Liver (tissue), 8 donors: ENCODE measurements at regions not wholly inside any gene's neighbourhood (a gene's known extent, or its start where the extent isn't known, plus 50 kb on each side); places are given as distances from the start of the nearest gene placed in this dataset.

ENCODE experiments used
- DNase-seq: peaks from one replicate; pipeline ENCODE4 v3.0.0-alpha.2; 2017; ENCODE audit warnings: low spot score
- H3K27ac ChIP-seq, 2 donors: one replicate each; pipeline ENCODE4 v1.7.0; 2013; ENCODE audit warnings: inconsistent platforms in 2 of 2, low read length in 2 of 2, control low read depth in 1 of 2, low read depth in 1 of 2, mild to moderate bottlenecking in 1 of 2
- H3K27me3 ChIP-seq, 4 donors: one replicate each; pipeline versions ENCODE4 v1.6.1 to v1.7.0; 2013; ENCODE audit warnings: low read length in 3 of 4, inconsistent platforms in 1 of 4, mild to moderate bottlenecking in 1 of 4, moderate library complexity in 1 of 4; ENCODE audit not compliant: control insufficient read depth in 4 of 4, insufficient read depth in 4 of 4
- H3K36me3 ChIP-seq, 4 donors: one replicate each; pipeline versions ENCODE4 v1.6.1 to v1.7.0; 2013; ENCODE audit warnings: low read length in 3 of 4, mild to moderate bottlenecking in 3 of 4, low read depth in 1 of 4, moderate library complexity in 1 of 4; ENCODE audit not compliant: control insufficient read depth in 4 of 4, insufficient read depth in 3 of 4
- H3K4me1 ChIP-seq, 4 donors: one replicate each; pipeline versions ENCODE4 v1.6.1 to v1.7.0; 2013; ENCODE audit warnings: low read length in 3 of 4, mild to moderate bottlenecking in 3 of 4, moderate library complexity in 1 of 4; ENCODE audit not compliant: control insufficient read depth in 4 of 4, insufficient read depth in 4 of 4
- H3K4me3 ChIP-seq, 3 donors: one replicate each; pipeline versions ENCODE4 v1.6.1 to v1.7.0; 2013; ENCODE audit warnings: low read length in 3 of 3, control low read depth in 1 of 3, low read depth in 1 of 3, mild to moderate bottlenecking in 1 of 3
- H3K9ac ChIP-seq, 2 donors: one replicate each; pipeline ENCODE4 v1.7.0; 2013; ENCODE audit warnings: low read length in 2 of 2, mild to moderate bottlenecking in 2 of 2, moderate library complexity in 2 of 2, control low read depth in 1 of 2, low read depth in 1 of 2
- H3K9me3 ChIP-seq, 4 donors: one replicate each; pipeline versions ENCODE4 v1.6.1 to v1.7.0; 2013; ENCODE audit warnings: low read length in 3 of 4; ENCODE audit not compliant: control insufficient read depth in 4 of 4
- EGR1 ChIP-seq, 2 donors: IDR thresholded peaks; 2 replicates each; pipeline ENCODE4 v1.6.1; 2016 to 2018; ENCODE audit warnings: antibody characterized with exemption in 2 of 2, low read depth in 2 of 2
- FOXA1 ChIP-seq: IDR thresholded peaks from 2 replicates; pipeline ENCODE4 v1.6.1; 2016; ENCODE audit warnings: antibody characterized with exemption
- FOXA2 ChIP-seq: IDR thresholded peaks from 2 replicates; pipeline ENCODE4 v1.6.1; 2016; ENCODE audit warnings: antibody characterized with exemption
- GABPA ChIP-seq, 2 donors: IDR thresholded peaks in 1 of 2; conservative IDR thresholded peaks in 1 of 2; 2 replicates each; pipeline ENCODE4 v1.6.1; 2016; ENCODE audit warnings: antibody characterized with exemption in 2 of 2, mild to moderate bottlenecking in 1 of 2, moderate library complexity in 1 of 2
- HNF4A ChIP-seq, 2 donors: conservative IDR thresholded peaks; 2 replicates each; pipeline ENCODE4 v1.6.1; 2016; ENCODE audit warnings: antibody characterized with exemption in 2 of 2, mild to moderate bottlenecking in 2 of 2
- HNF4G ChIP-seq: IDR thresholded peaks from 2 replicates; pipeline ENCODE4 v1.6.1; 2016; ENCODE audit warnings: antibody characterized with exemption
- JUND ChIP-seq, 2 donors: IDR thresholded peaks; 2 replicates each; pipeline ENCODE4 v1.6.1; 2016; ENCODE audit warnings: antibody characterized with exemption in 2 of 2
- NR2F2 ChIP-seq: IDR thresholded peaks from 2 replicates; pipeline ENCODE4 v1.6.1; 2016; ENCODE audit warnings: antibody characterized with exemption
- RAD21 ChIP-seq, 2 donors: IDR thresholded peaks; 2 replicates each; pipeline ENCODE4 v1.6.1; 2016; ENCODE audit warnings: antibody characterized with exemption in 2 of 2, mild to moderate bottlenecking in 2 of 2
- RXRA ChIP-seq, 2 donors: IDR thresholded peaks; 2 replicates each; pipeline ENCODE4 v1.6.1; 2017 to 2018; ENCODE audit warnings: antibody characterized with exemption in 2 of 2, mild to moderate bottlenecking in 1 of 2
- SP1 ChIP-seq: IDR thresholded peaks from 2 replicates; pipeline ENCODE4 v1.6.1; 2018; ENCODE audit warnings: antibody characterized with exemption, mild to moderate bottlenecking
- TAF1 ChIP-seq: conservative IDR thresholded peaks from 2 replicates; pipeline ENCODE4 v1.6.1; 2016; ENCODE audit warnings: antibody characterized with exemption, mild to moderate bottlenecking
- YY1 ChIP-seq: IDR thresholded peaks from 2 replicates; pipeline ENCODE4 v1.6.1; 2016; ENCODE audit warnings: antibody characterized with exemption, mild to moderate bottlenecking
- WGBS: extraction: QIAGEN DNeasy Blood & Tissue Kit; methylation state at CpG from one replicate; pipeline ENCODE4 v1.1.7; 2013; 5-methylcytosine and 5-hydroxymethylcytosine counted together
- TF ChIP-seq, protein P1 (sequence below): fragments of 150-350 bp; IDR thresholded peaks from 2 replicates; pipeline ENCODE4 v1.5.1; 2017; ENCODE audit warnings: improper control_type of control experiment, low read depth, low read length; ENCODE audit not compliant: missing input control
- TF ChIP-seq, protein P2 (sequence below): IDR thresholded peaks from 2 replicates; pipeline ENCODE4 v1.6.1; 2016; ENCODE audit warnings: antibody characterized with exemption
- TF ChIP-seq, protein P3 (sequence below): IDR thresholded peaks from 2 replicates; pipeline ENCODE4 v1.6.1; 2016; ENCODE audit warnings: antibody characterized with exemption
- TF ChIP-seq, protein P4 (sequence below): IDR thresholded peaks from 2 replicates; pipeline ENCODE4 v1.6.1; 2016; ENCODE audit warnings: antibody characterized with exemption, mild to moderate bottlenecking
- TF ChIP-seq, protein P5 (sequence below): IDR thresholded peaks from 2 replicates; pipeline ENCODE4 v1.6.1; 2016; ENCODE audit warnings: antibody characterized with exemption
- donor health status: healthy.
- donor health status: healthy.
- donor health status: healthy.
- donor health status: healthy.
- donor health status: healthy.

DNA sequence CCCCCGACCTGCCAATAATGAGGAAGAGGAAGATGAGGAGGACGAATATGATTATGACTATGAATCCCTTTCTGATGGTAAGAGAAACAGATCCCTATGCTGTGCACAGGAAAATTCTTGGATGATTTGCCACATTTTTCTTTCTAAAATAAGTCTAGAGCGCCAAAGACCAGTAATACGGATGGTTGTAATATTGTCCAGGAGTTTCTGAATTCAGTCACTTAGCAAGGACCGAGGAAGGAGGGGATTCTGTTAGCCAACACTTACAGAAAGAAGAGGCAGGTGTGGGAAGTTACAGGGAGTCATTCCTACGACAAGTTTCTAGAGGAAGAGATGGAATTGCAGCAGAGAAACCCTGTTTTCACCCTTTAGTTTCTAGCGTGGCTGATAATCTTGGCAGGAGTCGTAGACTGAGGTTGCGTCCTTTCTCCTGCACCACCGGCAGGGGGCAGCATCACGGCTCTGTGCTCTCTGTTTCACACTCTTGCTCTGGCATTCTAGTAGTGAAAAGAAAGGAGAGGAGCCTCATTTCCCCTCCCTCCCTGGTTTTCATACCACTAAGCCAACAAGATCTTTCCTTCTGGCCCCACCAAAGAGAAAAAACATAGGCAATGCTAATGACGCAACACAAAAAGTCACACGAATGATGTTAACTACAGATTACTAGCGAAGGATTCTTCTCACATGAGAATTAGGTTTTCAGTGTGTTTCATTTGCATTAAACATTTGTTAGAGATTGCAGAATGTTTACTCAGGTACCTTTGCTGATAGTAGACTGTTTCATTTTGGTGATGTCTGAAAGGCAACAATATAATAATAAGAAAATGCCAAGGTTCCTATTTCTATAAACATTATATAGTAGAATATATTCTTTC lies 82.7 kb downstream of the NOC3L start:
- no peak overlapping the region for H3K9ac ChIP-seq
- peak; percentile 74 for DNase-seq
- H3K36me3 ChIP-seq: no peaks in the 10 kb centered on the region
- H3K9me3 ChIP-seq: no peaks in the 10 kb centered on the region
- H3K27ac ChIP-seq: no peak overlapping the region
- H3K27me3 ChIP-seq: no peaks in the 10 kb centered on the region
- WGBS: 41% methylated on average over 14 of the region's 14 CpGs
- peaks cover 0 to 8% (median 7%) of the 10 kb centered on the region in 4 donors for H3K4me1 ChIP-seq
- TF ChIP-seq GABPA (IDR thresholded peaks at IDR 0.05 in 1 of 2, conservative IDR thresholded peaks at IDR 0.05 in 1 of 2) (no peak), HNF4A (conservative IDR thresholded peaks at IDR 0.05) (peak in 1 of 2 donors; percentile 10), EGR1 (IDR thresholded peaks at IDR 0.05; ENCODE audit: low read depth in 2 of 2) (no peak), NR2F2 (no peak), RAD21 (IDR thresholded peaks at IDR 0.05) (peak; percentile 85 to 90)
- TF ChIP-seq, protein P1, sequence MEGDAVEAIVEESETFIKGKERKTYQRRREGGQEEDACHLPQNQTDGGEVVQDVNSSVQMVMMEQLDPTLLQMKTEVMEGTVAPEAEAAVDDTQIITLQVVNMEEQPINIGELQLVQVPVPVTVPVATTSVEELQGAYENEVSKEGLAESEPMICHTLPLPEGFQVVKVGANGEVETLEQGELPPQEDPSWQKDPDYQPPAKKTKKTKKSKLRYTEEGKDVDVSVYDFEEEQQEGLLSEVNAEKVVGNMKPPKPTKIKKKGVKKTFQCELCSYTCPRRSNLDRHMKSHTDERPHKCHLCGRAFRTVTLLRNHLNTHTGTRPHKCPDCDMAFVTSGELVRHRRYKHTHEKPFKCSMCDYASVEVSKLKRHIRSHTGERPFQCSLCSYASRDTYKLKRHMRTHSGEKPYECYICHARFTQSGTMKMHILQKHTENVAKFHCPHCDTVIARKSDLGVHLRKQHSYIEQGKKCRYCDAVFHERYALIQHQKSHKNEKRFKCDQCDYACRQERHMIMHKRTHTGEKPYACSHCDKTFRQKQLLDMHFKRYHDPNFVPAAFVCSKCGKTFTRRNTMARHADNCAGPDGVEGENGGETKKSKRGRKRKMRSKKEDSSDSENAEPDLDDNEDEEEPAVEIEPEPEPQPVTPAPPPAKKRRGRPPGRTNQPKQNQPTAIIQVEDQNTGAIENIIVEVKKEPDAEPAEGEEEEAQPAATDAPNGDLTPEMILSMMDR: peak; percentile 89
- TF ChIP-seq, protein P2, sequence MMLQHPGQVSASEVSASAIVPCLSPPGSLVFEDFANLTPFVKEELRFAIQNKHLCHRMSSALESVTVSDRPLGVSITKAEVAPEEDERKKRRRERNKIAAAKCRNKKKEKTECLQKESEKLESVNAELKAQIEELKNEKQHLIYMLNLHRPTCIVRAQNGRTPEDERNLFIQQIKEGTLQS: no peak
- TF ChIP-seq, protein P3, sequence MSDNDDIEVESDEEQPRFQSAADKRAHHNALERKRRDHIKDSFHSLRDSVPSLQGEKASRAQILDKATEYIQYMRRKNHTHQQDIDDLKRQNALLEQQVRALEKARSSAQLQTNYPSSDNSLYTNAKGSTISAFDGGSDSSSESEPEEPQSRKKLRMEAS: no peak
- H3K4me3 ChIP-seq: no peak overlapping the region

DNA sequence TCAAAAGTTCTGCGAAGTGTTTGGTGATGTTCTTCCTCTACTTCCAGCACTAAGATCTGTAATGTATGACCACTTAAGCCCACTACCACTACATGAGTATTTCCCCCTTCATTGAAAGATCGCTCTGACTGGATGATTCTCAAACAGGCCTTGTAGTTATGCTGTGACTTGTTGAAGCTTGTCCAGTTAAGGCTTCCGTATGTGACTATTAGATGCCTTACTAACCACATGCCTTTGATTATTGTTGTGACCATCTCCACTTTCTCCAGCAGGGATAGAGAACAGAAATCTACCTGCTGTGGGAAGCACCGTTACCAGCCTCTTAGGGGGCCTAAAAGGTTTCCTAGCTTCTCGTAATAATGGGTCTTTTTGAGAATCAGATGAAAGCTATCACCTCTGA lies 81.1 kb downstream of the NOC3L start:
- 95% methylated on average over 5 of the region's 5 CpGs for WGBS
- no peaks in the 10 kb centered on the region for H3K36me3 ChIP-seq
- no peak overlapping the region for H3K27ac ChIP-seq
- no peak overlapping the region for H3K4me3 ChIP-seq
- peaks cover 0 to 2% (median 0%) of the 10 kb centered on the region in 4 donors for H3K4me1 ChIP-seq
- DNase-seq: no peak
- no peaks in the 10 kb centered on the region for H3K9me3 ChIP-seq
- no peaks in the 10 kb centered on the region for H3K27me3 ChIP-seq
- TF ChIP-seq, protein P3: no peak
- TF ChIP-seq YY1: no peak
- TF ChIP-seq NR2F2: no peak
- no peak for TF ChIP-seq EGR1 (IDR thresholded peaks at IDR 0.05; ENCODE audit: low read depth in 2 of 2)
- no peak for TF ChIP-seq FOXA2
- no peak for TF ChIP-seq SP1
- TF ChIP-seq, protein P4, sequence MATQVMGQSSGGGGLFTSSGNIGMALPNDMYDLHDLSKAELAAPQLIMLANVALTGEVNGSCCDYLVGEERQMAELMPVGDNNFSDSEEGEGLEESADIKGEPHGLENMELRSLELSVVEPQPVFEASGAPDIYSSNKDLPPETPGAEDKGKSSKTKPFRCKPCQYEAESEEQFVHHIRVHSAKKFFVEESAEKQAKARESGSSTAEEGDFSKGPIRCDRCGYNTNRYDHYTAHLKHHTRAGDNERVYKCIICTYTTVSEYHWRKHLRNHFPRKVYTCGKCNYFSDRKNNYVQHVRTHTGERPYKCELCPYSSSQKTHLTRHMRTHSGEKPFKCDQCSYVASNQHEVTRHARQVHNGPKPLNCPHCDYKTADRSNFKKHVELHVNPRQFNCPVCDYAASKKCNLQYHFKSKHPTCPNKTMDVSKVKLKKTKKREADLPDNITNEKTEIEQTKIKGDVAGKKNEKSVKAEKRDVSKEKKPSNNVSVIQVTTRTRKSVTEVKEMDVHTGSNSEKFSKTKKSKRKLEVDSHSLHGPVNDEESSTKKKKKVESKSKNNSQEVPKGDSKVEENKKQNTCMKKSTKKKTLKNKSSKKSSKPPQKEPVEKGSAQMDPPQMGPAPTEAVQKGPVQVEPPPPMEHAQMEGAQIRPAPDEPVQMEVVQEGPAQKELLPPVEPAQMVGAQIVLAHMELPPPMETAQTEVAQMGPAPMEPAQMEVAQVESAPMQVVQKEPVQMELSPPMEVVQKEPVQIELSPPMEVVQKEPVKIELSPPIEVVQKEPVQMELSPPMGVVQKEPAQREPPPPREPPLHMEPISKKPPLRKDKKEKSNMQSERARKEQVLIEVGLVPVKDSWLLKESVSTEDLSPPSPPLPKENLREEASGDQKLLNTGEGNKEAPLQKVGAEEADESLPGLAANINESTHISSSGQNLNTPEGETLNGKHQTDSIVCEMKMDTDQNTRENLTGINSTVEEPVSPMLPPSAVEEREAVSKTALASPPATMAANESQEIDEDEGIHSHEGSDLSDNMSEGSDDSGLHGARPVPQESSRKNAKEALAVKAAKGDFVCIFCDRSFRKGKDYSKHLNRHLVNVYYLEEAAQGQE: no peak
- TF ChIP-seq HNF4G: no peak
- TF ChIP-seq RXRA (IDR thresholded peaks at IDR 0.05): no peak
- no peak for TF ChIP-seq FOXA1
- TF ChIP-seq, protein P5, sequence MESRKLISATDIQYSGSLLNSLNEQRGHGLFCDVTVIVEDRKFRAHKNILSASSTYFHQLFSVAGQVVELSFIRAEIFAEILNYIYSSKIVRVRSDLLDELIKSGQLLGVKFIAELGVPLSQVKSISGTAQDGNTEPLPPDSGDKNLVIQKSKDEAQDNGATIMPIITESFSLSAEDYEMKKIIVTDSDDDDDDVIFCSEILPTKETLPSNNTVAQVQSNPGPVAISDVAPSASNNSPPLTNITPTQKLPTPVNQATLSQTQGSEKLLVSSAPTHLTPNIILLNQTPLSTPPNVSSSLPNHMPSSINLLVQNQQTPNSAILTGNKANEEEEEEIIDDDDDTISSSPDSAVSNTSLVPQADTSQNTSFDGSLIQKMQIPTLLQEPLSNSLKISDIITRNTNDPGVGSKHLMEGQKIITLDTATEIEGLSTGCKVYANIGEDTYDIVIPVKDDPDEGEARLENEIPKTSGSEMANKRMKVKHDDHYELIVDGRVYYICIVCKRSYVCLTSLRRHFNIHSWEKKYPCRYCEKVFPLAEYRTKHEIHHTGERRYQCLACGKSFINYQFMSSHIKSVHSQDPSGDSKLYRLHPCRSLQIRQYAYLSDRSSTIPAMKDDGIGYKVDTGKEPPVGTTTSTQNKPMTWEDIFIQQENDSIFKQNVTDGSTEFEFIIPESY: no peak
- TF ChIP-seq JUND (IDR thresholded peaks at IDR 0.05): no peak
- TF ChIP-seq, protein P2: no peak
- TF ChIP-seq, protein P1: no peak
- TF ChIP-seq RAD21 (IDR thresholded peaks at IDR 0.05): no peak
- no peak for TF ChIP-seq TAF1
- TF ChIP-seq GABPA (IDR thresholded peaks at IDR 0.05 in 1 of 2, conservative IDR thresholded peaks at IDR 0.05 in 1 of 2): no peak
- no peak overlapping the region for H3K9ac ChIP-seq
